MM.1S (cell line): ENCODE measurements at regions not wholly inside any gene's neighbourhood (a gene's known extent, or its start where the extent isn't known, plus 50 kb on each side); places are given as distances from the start of the nearest gene placed in this dataset.

Source experiments
- DNase-seq: peaks from one replicate; pipeline ENCODE4 v3.0.0-alpha.2; 2015
- H2AFZ ChIP-seq: fragments of 300-600 bp; sonication (generic); 2 replicates; pipeline ENCODE4 v1.6.0; 2016; ENCODE audit warnings: antibody characterized with exemption, low read length
- H3F3A ChIP-seq: fragments of 300-600 bp; sonication (generic); 2 replicates; pipeline ENCODE4 v1.6.1; 2016; ENCODE audit warnings: mild to moderate bottlenecking, antibody characterized with exemption, low read length, moderate library complexity, mixed read lengths; ENCODE audit not compliant: insufficient read depth
- H3K27ac ChIP-seq: fragments of 300-600 bp; sonication (generic); 2 replicates; pipeline ENCODE4 v1.5.1; 2016; ENCODE audit warnings: mild to moderate bottlenecking, low read length
- H3K27me3 ChIP-seq: fragments of 300-600 bp; sonication (generic); replicated peaks from 2 replicates; pipeline ENCODE4 v1.6.0; 2016; ENCODE audit warnings: low read length; ENCODE audit not compliant: insufficient read depth
- H3K36me3 ChIP-seq: fragments of 300-600 bp; sonication (generic); replicated peaks from 2 replicates; pipeline ENCODE4 v1.6.1; 2016; ENCODE audit warnings: mild to moderate bottlenecking, low read length, mixed read lengths; ENCODE audit not compliant: insufficient read depth
- H3K4me1 ChIP-seq: fragments of 300-600 bp; sonication (generic); 2 replicates; pipeline ENCODE4 v1.6.1; 2016; ENCODE audit warnings: low read length, mixed read lengths
- H3K4me2 ChIP-seq: fragments of 300-600 bp; sonication (generic); 2 replicates; pipeline ENCODE4 v1.6.0; 2016; ENCODE audit warnings: low read depth, low read length
- H3K4me3 ChIP-seq: fragments of 300-600 bp; sonication (generic); 2 replicates; pipeline ENCODE4 v1.5.1; 2016; ENCODE audit warnings: low read length, mixed read lengths
- H3K79me2 ChIP-seq: fragments of 300-600 bp; sonication (generic); 2 replicates; pipeline ENCODE4 v1.6.1; 2016; ENCODE audit warnings: mixed run types, low read length, mixed read lengths
- H3K9ac ChIP-seq: fragments of 300-600 bp; sonication (generic); 2 replicates; pipeline ENCODE4 v1.6.1; 2016; ENCODE audit warnings: low read length, mixed read lengths
- H3K9me2 ChIP-seq: fragments of 300-600 bp; sonication (generic); replicated peaks from 2 replicates; pipeline ENCODE4 v1.6.1; 2016; ENCODE audit warnings: mild to moderate bottlenecking, low read length, mixed read lengths; ENCODE audit not compliant: insufficient read depth
- H3K9me3 ChIP-seq: fragments of 300-600 bp; sonication (generic); replicated peaks from 2 replicates; pipeline ENCODE4 v1.6.1; 2016; ENCODE audit warnings: mild to moderate bottlenecking, low read length, mixed read lengths; ENCODE audit not compliant: insufficient read depth
- H4K20me1 ChIP-seq: fragments of 300-600 bp; sonication (generic); 2 replicates; pipeline ENCODE4 v1.6.1; 2016; ENCODE audit warnings: mild to moderate bottlenecking, low read length, moderate library complexity, mixed read lengths; ENCODE audit not compliant: insufficient read depth
- EZH2 ChIP-seq: fragments of 300-600 bp; sonication (generic); optimal IDR thresholded peaks from 2 replicates; pipeline ENCODE3; 2017; ENCODE audit warnings: low read depth, mild to moderate bottlenecking, antibody characterized with exemption, low read length, mixed read lengths
- EZH2phosphoT487 ChIP-seq: fragments of 300-600 bp; sonication (generic); IDR thresholded peaks from 2 replicates; pipeline ENCODE4 v1.6.1; 2018; ENCODE audit warnings: antibody characterized with exemption, low read length
- TF ChIP-seq, protein P1 (sequence below): fragments of 300-600 bp; sonication (generic); IDR thresholded peaks from 2 replicates; pipeline ENCODE4 v1.5.1; 2016; ENCODE audit warnings: antibody characterized with exemption, low read length, mixed read lengths

DNA sequence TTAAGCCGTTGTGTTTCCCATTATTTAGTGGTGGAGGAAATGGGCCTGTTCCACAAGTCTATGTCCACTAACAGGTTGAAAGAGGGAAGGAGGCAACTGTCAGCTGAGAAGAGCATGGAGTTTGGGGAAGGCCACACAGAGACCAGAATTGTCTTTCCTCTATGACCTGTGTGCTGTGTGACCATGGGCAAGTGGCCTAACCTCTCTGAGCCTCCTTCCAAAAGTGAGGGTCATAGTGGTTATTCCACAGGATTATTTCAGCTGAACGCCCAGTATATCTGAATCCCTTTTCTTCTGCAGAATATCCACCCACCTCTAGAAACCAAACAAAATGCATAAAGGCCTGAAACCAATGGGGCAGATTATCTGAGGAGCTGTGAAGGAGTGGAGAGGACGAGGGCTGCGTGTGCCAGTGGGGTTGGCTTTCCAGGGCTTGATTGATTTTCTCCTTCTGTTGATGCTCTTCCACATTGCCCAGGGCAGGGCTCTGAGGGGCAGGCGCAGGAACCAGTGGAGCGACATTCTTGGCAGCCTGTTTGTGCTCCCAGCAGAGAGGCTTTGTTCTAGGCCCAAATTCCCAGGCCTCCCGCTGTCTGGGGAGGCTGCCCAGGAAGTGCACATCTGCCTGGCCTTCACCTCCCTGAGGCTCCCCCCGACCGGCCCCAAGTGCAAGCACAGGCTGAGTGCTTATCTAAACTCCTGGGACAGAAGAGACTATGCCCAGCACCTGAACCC is 452.7 kb downstream of the BCL11B start:
- H3F3A ChIP-seq: no peaks in the 10 kb centered on the region
- DNase-seq: no peak
- H3K79me2 ChIP-seq: no peaks in the 10 kb centered on the region
- no peak overlapping the region for H3K4me2 ChIP-seq
- no peak overlapping the region for H3K9ac ChIP-seq
- H3K9me3 ChIP-seq: no peaks in the 10 kb centered on the region
- no peaks in the 10 kb centered on the region for H3K27me3 ChIP-seq
- H4K20me1 ChIP-seq: no peaks in the 10 kb centered on the region
- no peaks in the 10 kb centered on the region for H3K9me2 ChIP-seq
- no peak overlapping the region for H3K4me3 ChIP-seq
- TF ChIP-seq EZH2 (no peak), EZH2phosphoT487 (no peak)
- TF ChIP-seq, protein P1, sequence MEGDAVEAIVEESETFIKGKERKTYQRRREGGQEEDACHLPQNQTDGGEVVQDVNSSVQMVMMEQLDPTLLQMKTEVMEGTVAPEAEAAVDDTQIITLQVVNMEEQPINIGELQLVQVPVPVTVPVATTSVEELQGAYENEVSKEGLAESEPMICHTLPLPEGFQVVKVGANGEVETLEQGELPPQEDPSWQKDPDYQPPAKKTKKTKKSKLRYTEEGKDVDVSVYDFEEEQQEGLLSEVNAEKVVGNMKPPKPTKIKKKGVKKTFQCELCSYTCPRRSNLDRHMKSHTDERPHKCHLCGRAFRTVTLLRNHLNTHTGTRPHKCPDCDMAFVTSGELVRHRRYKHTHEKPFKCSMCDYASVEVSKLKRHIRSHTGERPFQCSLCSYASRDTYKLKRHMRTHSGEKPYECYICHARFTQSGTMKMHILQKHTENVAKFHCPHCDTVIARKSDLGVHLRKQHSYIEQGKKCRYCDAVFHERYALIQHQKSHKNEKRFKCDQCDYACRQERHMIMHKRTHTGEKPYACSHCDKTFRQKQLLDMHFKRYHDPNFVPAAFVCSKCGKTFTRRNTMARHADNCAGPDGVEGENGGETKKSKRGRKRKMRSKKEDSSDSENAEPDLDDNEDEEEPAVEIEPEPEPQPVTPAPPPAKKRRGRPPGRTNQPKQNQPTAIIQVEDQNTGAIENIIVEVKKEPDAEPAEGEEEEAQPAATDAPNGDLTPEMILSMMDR: no peak
- H3K27ac ChIP-seq: no peak overlapping the region
- no peaks in the 10 kb centered on the region for H3K36me3 ChIP-seq
- no peak overlapping the region for H2AFZ ChIP-seq
- H3K4me1 ChIP-seq: no peaks in the 10 kb centered on the region

DNA sequence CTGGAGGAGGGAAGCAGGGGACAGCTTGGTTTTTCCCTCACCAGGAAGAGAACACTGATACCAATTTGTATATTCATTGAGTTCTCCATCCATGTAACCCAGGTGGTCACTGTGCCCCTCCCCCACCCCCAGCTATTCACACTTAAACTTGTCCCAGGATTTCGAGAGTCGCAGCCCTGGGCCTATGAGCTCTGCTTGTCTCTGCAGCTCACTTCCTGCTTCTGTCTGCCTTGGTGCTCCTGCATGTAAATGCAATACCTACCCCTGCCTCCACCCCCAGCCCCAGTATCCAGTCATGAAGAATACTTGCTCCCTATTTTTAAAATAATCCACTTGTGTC is 452.2 kb downstream of the BCL11B start:
- Histone ChIP-seq H3K36me3 (no peaks in the 10 kb centered on the region), H3K9ac (no peak overlapping the region), H3K79me2 (no peaks in the 10 kb centered on the region), H3K9me3 (no peaks in the 10 kb centered on the region), H3F3A (no peaks in the 10 kb centered on the region), H3K27me3 (no peaks in the 10 kb centered on the region), H3K4me3 (no peak overlapping the region), H4K20me1 (no peaks in the 10 kb centered on the region), H3K4me2 (no peak overlapping the region), H2AFZ (no peak overlapping the region), H3K4me1 (no peaks in the 10 kb centered on the region), H3K27ac (no peak overlapping the region), H3K9me2 (no peaks in the 10 kb centered on the region)
- no peak for TF ChIP-seq EZH2phosphoT487
- TF ChIP-seq, protein P1: no peak
- TF ChIP-seq EZH2: no peak
- DNase-seq: no peak

DNA sequence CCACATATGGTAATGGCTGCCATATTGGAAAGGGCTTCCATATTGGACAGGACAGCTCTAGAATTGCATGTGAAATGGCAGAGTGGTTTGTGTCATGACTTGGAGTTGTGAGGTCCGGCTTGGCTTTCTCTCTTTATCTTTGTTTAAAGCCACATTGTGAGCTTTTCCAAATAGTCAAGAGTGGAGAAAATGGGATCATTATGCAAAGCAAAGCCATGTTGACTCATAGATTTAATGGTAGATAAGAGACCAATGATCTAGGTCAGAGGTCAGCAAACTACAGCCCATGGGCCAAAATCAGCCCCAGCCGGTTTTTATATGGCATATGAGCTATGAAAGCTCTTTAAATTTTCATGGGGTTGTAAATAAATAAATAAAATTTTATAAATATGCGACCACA is 449.1 kb downstream of the BCL11B start:
- Histone ChIP-seq H3K27ac (no peak overlapping the region), H3K4me1 (no peaks in the 10 kb centered on the region), H3K36me3 (no peaks in the 10 kb centered on the region), H3K4me3 (no peak overlapping the region), H3K27me3 (no peaks in the 10 kb centered on the region), H3K9ac (no peak overlapping the region), H2AFZ (no peak overlapping the region), H4K20me1 (no peaks in the 10 kb centered on the region), H3K4me2 (no peak overlapping the region), H3F3A (no peaks in the 10 kb centered on the region), H3K79me2 (no peaks in the 10 kb centered on the region), H3K9me2 (no peaks in the 10 kb centered on the region), H3K9me3 (no peaks in the 10 kb centered on the region)
- no peak for DNase-seq
- TF ChIP-seq EZH2: no peak
- no peak for TF ChIP-seq EZH2phosphoT487
- TF ChIP-seq, protein P1: no peak
